Mucosa of gallbladder (tissue), 1 donor: ENCODE measurements at regions not wholly inside any gene's neighbourhood (a gene's known extent, or its start where the extent isn't known, plus 50 kb on each side); places are given as distances from the start of the nearest gene placed in this dataset.

ENCODE experiments used
- DNase-seq: peaks from one replicate; pipeline ENCODE4 v3.0.0-alpha.2; 2020; ENCODE audit warnings: low spot score
- donor health status: DM: no; HTN: no; CAD: no.

- no peak for DNase-seq
Observed at GRCh38 chrX:149274516-149275105, 230.5 kb downstream of the IDS start.

DNA sequence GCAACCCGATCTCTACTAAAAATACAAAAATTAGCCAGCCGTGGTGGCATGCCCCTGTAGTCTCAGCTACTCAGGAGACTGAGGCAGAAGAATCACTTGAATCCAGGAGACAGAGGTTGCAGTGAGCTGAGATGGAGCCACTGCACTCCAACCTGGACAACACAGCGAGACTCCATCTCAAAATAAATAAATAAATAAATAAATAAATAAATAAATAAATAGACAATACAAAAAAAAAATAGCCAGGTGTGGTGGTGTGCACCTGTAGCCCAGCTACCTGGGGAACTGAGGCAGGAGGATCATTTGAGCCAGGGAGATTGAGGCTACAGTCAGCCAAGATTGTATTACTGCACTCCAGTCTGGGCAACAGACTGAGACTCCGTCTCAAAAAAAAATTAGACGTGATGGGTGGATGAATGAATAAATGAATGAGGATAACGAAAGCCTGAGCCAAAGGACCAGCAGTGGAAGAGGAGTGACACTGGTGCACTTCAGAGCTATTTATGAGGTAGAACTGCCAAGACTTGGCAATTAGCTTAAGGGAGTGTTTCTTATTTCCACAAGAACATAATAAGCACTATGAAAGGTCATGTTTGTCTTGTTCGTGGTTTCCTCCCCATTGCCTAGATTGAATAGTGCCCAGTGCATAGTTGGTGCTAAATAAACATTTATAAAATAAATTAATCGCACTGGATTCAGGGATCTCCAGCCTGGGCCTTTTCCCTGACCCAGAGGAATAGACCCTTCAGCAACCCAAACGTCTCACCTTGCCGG lies 232.2 kb downstream of the IDS start:
- no peak for DNase-seq

- DNase-seq: no peak
Observed at GRCh38 chrX:149267878-149268813, 237.0 kb downstream of the IDS start.

DNA sequence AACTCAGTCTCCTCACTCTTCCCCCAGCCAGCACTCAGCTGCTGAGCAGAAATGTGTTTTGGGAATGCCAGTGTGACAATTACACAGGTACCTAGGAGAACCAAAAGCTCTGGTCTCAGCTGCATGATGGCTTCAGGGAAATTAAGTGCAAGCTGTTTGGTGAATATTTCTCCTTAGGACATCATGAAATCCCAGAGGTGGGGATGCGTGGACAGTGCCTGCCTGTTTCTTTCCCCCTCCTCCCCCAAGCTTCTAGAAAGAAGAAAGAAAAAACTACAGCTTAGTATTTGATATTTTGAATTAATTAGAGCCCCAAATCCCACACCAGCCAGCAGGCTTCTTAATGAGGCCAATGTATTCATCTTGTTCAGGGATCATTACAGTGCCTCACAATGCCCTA lies 243.0 kb downstream of the IDS start:
- DNase-seq: no peak

DNA sequence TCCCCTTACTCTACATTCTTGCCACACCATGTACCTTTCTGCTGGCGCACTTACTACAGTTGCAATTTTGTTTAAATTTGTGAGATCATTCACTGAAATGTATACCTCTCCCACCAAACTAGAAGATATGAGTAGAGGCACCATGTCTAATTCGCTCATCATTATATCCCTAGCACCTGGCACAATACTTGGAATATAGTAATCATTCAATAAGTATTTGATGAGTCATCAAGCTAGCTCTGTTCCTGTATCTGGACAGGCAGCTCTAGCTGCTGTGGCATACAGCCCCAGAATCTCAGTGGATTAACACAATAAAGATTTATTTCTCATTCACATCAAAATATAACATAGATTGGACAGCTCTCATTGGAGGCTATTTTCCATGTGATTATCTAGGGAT lies 245.9 kb downstream of the IDS start:
- DNase-seq: no peak

DNA sequence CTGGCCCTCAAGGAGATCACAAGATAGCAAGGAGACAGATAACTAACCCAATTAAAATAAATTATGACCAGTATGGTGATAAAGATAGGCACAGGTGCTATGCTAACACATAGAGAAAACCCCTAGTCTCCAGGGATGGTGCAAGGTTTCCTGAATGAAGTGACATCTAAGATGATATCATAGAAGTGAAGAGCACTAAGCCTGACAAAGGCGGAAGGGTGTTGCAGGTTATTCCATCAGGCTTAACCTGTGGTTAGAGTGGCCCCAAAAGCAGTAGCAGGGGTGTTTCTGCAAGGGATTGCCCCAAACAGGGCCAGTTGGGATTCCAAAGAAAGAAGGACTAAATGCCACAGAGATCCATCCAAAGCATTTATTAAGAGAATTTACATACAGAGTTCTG lies 249.2 kb downstream of the IDS start:
- DNase-seq: no peak

DNA sequence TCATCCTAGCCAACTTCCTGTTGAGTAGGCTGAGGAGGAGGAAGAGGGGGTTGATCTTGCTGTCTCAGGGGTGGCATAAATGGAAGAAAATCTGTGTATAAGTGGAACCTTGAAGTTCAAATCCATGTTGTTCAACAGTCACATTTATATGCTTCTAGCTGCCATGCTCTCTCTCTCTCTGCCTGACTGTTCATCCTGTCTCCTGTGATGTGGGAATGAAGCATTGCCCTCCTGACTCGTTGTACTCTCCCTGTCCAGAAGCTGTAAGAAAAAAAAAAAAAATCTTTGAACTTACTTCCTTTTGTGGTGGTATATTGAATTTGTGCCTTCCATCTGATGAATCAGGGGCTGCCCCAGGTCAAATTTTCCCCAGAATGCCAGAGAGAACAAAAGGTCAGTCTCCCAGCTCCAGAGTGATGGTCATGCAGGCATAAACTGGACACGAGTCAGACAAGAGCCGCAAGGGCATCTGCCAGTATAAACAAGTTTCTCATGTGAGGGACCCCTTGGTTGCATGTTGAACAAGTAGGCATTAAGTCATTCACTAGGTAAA lies 257.0 kb downstream of the IDS start:
- DNase-seq: no peak

DNA sequence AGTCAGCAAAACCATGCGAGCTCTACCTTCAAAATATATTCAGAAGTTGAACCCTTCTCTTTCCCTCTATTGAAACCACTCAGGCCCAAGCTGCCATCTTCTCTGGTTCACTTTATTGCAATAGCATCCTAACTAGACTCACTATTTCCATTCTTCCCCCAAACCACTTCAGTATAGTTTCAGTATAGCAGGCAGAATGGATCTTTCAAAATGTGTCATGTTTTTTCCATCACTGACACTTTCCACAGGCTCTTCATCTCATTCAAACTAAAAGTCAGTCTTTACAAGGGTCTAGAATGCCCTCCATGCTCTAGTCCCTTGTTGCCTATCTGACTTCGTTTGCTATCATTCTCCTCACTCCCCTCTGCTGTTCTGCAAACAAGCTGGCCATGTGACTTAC lies 274.4 kb downstream of the IDS start:
- DNase-seq: no peak

DNA sequence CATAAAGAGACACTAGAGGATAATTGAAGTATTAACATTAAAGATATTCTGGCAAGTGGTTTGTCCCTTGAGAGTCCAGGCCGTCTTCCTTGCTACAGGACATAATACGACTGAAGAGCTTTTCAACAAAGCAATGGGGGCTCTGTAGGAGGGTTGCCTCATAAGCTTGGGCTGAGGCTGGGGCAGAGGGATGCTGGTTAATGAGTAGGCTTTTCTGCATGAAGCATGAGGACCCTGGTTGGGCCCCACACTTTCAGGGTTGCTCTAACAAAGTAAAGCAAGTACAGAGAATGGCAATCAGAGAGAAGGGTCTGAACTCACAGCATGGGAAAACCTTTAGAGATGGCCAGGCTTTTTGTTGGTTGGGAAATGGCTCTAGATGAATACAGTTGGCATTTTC lies 281.3 kb downstream of the IDS start:
- DNase-seq: no peak

DNA sequence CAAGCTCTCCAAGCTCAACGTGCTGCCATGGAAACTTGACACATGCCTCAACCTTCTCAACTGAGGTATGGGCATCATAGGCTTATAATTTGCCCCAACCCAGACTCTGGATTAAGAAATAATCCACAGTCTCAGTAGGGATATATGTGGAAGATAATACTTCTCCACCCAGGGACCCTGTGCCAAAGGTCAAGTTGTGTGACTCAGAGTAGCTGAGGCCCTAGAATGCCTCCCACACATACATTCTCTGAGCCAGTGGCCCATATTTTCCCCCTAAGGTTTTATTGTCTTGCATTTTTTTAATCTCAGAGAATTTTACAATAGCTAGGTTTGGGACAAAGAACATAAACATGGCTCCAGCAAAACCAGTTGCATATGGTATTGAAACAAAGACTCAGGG lies 283.1 kb downstream of the IDS start:
- no peak for DNase-seq

DNA sequence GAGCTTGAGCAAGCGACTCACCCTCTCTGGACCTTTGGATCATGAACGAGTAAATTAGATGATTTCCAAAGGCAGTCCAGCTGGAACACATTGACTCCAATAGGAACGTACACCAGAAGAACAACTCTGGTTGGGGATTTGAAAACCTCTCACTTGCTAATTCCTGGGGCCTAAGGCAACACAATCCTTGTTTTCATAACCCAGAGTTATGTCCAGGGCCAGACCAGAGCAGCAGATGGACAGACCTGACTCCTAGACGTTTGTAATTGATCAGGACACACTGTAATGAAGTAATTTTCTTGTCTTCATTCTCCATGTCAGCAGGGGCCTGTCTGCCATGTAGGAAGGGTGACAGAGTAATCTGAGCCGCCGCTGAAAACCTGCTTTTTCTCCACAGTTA lies 283.9 kb downstream of the IDS start:
- DNase-seq: no peak

DNA sequence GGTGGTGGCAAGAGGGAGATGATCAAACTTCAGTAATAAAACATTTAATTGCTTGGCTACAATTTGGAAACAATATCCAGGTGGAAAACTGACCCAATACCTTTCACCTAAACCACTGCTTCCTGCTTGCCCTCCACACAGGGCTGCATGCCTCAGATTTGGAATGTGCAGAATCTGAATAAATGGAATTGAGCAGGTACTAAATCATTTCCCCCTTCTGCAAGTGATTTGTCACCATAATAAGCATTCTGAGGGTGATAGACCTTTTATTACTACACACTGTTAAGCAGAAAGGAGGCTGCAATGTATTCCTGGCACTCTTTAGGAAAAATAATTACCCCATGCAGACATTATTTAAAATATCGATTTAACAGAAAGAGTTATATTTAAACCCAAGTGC lies 291.8 kb downstream of the IDS start:
- no peak for DNase-seq

- DNase-seq: no peak
Observed at GRCh38 chrX:149208307-149208706, 296.8 kb downstream of the IDS start.

DNA sequence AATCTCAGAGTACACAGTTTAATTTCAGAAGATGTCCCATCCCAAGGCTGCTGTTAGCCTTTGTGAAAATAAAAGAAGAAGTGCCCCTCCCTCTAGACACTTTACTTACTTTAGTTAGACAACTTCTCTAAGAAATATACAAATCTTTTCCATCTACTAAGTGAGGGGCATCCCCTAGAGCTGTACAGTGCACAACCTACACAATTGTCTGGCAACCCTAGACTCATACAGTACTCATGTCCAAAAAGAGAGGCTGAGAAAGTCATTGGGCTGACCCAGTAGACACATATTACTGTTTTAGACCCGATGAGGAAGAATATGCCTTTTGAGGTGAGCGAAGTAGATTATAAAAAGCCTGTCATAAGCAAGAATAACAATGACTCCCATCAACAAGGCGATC lies 297.6 kb downstream of the IDS start:
- DNase-seq: no peak

DNA sequence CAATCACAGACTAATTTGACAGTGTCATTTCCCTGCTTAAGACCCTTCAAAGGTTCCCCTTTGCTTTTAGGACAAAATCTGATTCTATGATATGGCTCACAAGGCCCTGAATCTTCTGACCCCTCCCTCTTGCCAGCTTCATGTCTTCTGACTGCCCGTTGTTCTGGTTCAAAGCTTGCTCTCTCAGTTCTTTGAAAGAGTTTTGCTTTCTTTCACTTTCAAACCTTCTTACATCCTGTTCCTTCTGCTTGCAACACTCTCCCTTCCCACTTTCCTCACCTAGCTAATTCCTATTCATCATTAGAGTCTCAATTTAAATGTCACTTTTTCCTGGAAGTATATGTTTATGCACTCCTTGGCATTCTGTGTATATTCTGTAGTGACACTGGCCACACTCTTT lies 299.2 kb downstream of the IDS start:
- no peak for DNase-seq

GRCh38 chrX:149205081-149205480 lies 300.0 kb downstream of the IDS start:
- no peak for DNase-seq

DNA sequence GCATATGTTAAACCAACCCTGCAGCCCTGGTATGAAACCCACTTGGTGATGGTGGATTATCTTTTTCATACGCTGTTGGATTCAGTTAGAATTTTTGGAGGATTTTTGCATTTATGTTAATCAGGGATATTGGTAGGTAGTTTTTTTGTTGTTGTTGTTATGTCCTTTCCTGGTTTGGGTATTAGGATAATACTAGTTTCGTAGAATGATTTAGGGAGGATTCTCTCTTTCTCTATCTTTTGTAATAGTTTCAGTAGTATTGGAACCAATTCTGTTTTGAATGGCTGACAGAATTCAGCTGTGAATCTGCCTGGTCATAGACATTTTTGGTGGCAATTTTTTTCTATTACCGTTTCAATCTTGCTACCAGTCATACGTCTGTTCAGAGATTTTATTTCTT lies 305.4 kb downstream of the IDS start:
- DNase-seq: no peak

GRCh38 chrX:149198980-149199732 lies 305.9 kb downstream of the IDS start:
- DNase-seq: no peak

DNA sequence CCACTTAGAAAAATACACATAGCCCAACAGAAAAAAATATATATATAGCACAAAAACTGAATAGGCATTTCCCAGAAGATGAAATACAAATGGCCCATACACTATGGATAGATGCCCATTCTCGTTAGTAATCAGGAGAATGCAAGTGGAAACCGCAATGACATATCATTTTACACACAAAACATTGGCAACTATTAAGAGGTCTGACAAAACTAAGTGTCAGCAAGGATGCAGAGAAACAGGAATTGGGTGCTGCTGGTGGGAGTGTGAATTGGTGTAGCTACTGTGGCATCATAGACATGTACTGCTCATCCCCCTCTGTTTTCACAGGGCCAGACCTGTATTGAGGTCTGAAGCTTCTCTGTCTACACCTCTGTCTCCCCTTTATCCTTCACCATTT lies 320.0 kb downstream of the IDS start:
- no peak for DNase-seq

- DNase-seq: no peak
Observed at GRCh38 chrX:149161435-149162088, 343.5 kb downstream of the IDS start.

GRCh38 chrX:149157976-149158375 lies 347.1 kb downstream of the IDS start:
- no peak for DNase-seq
